Transverse colon (tissue), 4 donors: ENCODE measurements at regions not wholly inside any gene's neighbourhood (a gene's known extent, or its start where the extent isn't known, plus 50 kb on each side); places are given as distances from the start of the nearest gene placed in this dataset.

Source experiments
- DNase-seq: peaks from one replicate; pipeline ENCODE4 v3.0.0-alpha.2; 2019
- H3K27ac ChIP-seq, 4 donors: fragments of 200-600 bp; sonication (generic); 2 replicates each; pipeline ENCODE4 v1.5.1; 2016 to 2018; ENCODE audit warnings: inconsistent platforms in 4 of 4
- H3K27me3 ChIP-seq: fragments of 200-600 bp; sonication (generic); 2 replicates; pipeline ENCODE4 v1.5.1; 2017; ENCODE audit warnings: inconsistent platforms
- H3K36me3 ChIP-seq, 4 donors: fragments of 200-600 bp; sonication (generic); 2 replicates each; pipeline ENCODE4 v1.5.1; 2017 to 2019; ENCODE audit warnings: inconsistent platforms in 4 of 4
- H3K4me1 ChIP-seq, 4 donors: fragments of 200-600 bp; sonication (generic); 2 replicates each; pipeline ENCODE4 v1.5.1; 2017 to 2020; ENCODE audit warnings: inconsistent platforms in 4 of 4
- H3K4me3 ChIP-seq, 4 donors: fragments of 200-600 bp; sonication (generic); 1 replicate in 1 of 4; 2 replicates in 3 of 4; pipeline versions ENCODE4 v1.5.1 to v1.6.1; 2017 to 2019; ENCODE audit warnings: inconsistent platforms in 4 of 4
- H3K9me3 ChIP-seq, 2 donors: fragments of 200-600 bp; sonication (generic); 2 replicates each; pipeline ENCODE4 v1.5.1; 2017 to 2019; ENCODE audit warnings: inconsistent platforms in 2 of 2
- EP300 ChIP-seq: sonication (generic); formaldehyde crosslinking; IDR thresholded peaks from one replicate; pipeline ENCODE4 v1.6.1; 2017; ENCODE audit warnings: antibody characterized with exemption, low read depth
- POLR2A ChIP-seq: fragments of 450-650 bp; IDR thresholded peaks from one replicate; pipeline ENCODE4 v1.6.1; 2016; ENCODE audit warnings: antibody characterized with exemption, mild to moderate bottlenecking, moderate library complexity
- POLR2AphosphoS5 ChIP-seq, 3 donors: sonication (generic); formaldehyde crosslinking; IDR thresholded peaks; one replicate each; pipeline ENCODE4 v1.6.1; 2016; ENCODE audit warnings: antibody characterized with exemption in 3 of 3
- WGBS, 2 donors: methylation state at CpG; one replicate each; pipeline ENCODE4 v1.1.5; 2018; ENCODE audit warnings: low coverage in 1 of 2; 5-methylcytosine and 5-hydroxymethylcytosine counted together
- in situ Hi-C, 4 donors: fragments of 200-750 bp; cut with MboI; loops; one replicate each; pipeline versions ENCODE4 v1.15.0 to v1.15.1; 2017; ENCODE audit warnings: low sequenced_read_pairs in 3 of 4, low pct_ligation_motif_present in 1 of 4, low pct_unique_long_range_greater_than_20kb in 1 of 4
- intact Hi-C: fragments of 100-400 bp; cut with DNase I; formaldehyde crosslinking; loops from one replicate; pipeline ENCODE4 v1.15.1; 2023; ENCODE audit warnings: low total_unique reads
- TF ChIP-seq, protein P1 (sequence below), 5 experiments: fragments of 200-600 bp in 3 of 5; fragments of 450-650 bp in 2 of 5; sonication (generic) in 3 of 5; IDR thresholded peaks; 1 replicate in 2 of 5; 2 replicates in 3 of 5; pipeline ENCODE4 v1.5.1; 2016 to 2017; ENCODE audit warnings: antibody characterized with exemption in 5 of 5, inconsistent platforms in 3 of 5, mild to moderate bottlenecking in 2 of 5, moderate library complexity in 1 of 5

DNA sequence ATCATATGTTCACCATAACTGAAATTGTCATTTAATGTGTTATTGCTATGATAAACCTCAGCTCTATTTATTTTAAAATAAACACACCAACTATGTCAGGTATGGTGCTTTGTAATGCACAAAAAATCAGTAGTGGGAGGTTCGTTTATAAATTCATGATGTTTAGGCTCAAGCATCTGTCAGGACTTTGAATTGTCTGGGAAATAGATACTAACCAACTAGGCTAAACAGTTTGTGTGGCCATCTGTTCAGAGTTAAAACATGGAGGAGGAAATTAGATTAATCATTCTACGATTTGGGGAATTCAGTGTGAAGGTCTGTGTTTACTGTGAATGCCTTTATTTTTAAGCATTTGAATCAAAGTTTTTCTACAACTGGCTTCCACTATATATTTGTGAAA is 212.6 kb upstream of the FZD8 start:
- H3K9me3 ChIP-seq: no peaks in the 10 kb centered on the region
- H3K27me3 ChIP-seq: no peaks in the 10 kb centered on the region
- no peak overlapping the region for H3K27ac ChIP-seq
- DNase-seq: no peak
- no peak overlapping the region for H3K4me3 ChIP-seq
- H3K4me1 ChIP-seq: no peaks in the 10 kb centered on the region
- 56 to 58% methylated on average over 2 of the region's 2 CpGs for WGBS, 2 donors
- in situ Hi-C loops (no loop called here), intact Hi-C loops (no loop called here)
- TF ChIP-seq POLR2A (no peak), POLR2AphosphoS5 (IDR thresholded peaks at IDR 0.05) (no peak), EP300 (no peak)
- TF ChIP-seq, protein P1, sequence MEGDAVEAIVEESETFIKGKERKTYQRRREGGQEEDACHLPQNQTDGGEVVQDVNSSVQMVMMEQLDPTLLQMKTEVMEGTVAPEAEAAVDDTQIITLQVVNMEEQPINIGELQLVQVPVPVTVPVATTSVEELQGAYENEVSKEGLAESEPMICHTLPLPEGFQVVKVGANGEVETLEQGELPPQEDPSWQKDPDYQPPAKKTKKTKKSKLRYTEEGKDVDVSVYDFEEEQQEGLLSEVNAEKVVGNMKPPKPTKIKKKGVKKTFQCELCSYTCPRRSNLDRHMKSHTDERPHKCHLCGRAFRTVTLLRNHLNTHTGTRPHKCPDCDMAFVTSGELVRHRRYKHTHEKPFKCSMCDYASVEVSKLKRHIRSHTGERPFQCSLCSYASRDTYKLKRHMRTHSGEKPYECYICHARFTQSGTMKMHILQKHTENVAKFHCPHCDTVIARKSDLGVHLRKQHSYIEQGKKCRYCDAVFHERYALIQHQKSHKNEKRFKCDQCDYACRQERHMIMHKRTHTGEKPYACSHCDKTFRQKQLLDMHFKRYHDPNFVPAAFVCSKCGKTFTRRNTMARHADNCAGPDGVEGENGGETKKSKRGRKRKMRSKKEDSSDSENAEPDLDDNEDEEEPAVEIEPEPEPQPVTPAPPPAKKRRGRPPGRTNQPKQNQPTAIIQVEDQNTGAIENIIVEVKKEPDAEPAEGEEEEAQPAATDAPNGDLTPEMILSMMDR (IDR thresholded peaks at IDR 0.05): no peak
- H3K36me3 ChIP-seq: no peaks in the 10 kb centered on the region

GRCh38 chr10:35852721-35853120 is 210.6 kb upstream of the FZD8 start:
- Histone ChIP-seq H3K4me1 (no peaks in the 10 kb centered on the region), H3K36me3 (no peaks in the 10 kb centered on the region), H3K27me3 (no peaks in the 10 kb centered on the region), H3K27ac (no peak overlapping the region), H3K9me3 (no peaks in the 10 kb centered on the region), H3K4me3 (no peak overlapping the region)
- no peak for TF ChIP-seq POLR2AphosphoS5 (IDR thresholded peaks at IDR 0.05)
- no peak for TF ChIP-seq POLR2A
- TF ChIP-seq EP300: no peak
- TF ChIP-seq, protein P1 (IDR thresholded peaks at IDR 0.05): no peak
- in situ Hi-C loops (no loop called here), intact Hi-C loops (no loop called here)
- DNase-seq: no peak
- 78 to 88% methylated on average over 2 of the region's 2 CpGs for WGBS, 2 donors

- Histone ChIP-seq H3K27ac (no peak overlapping the region), H3K4me1 (no peaks in the 10 kb centered on the region), H3K27me3 (no peaks in the 10 kb centered on the region), H3K4me3 (no peak overlapping the region), H3K36me3 (no peaks in the 10 kb centered on the region), H3K9me3 (no peaks in the 10 kb centered on the region)
- WGBS, 2 donors: 50 to 85% methylated on average over 1 to 5 of the region's 5 CpGs
- in situ Hi-C loops: no loop called here
- TF ChIP-seq, protein P1 (IDR thresholded peaks at IDR 0.05): no peak
- TF ChIP-seq EP300: no peak
- no peak for TF ChIP-seq POLR2AphosphoS5 (IDR thresholded peaks at IDR 0.05)
- no peak for TF ChIP-seq POLR2A
- no peak for DNase-seq
- intact Hi-C loops: no loop called here
Observed at GRCh38 chr10:35848412-35848811, 206.3 kb upstream of the FZD8 start.

- no peak overlapping the region for H3K27ac ChIP-seq
- H3K36me3 ChIP-seq: no peaks in the 10 kb centered on the region
- H3K4me3 ChIP-seq: no peak overlapping the region
- peaks cover 0 to 10% of the 10 kb centered on the region in 2 donors for H3K9me3 ChIP-seq
- H3K27me3 ChIP-seq: no peaks in the 10 kb centered on the region
- in situ Hi-C loops (no loop called here), intact Hi-C loops (no loop called here)
- no peaks in the 10 kb centered on the region for H3K4me1 ChIP-seq
- WGBS, 2 donors: 86% methylated on average over 5 of the region's 5 CpGs
- no peak for TF ChIP-seq POLR2A
- TF ChIP-seq EP300: no peak
- no peak for TF ChIP-seq POLR2AphosphoS5 (IDR thresholded peaks at IDR 0.05)
- DNase-seq: no peak
Observed at GRCh38 chr10:35844686-35845085, 202.6 kb upstream of the FZD8 start.

- no peaks in the 10 kb centered on the region for H3K4me1 ChIP-seq
- H3K9me3 ChIP-seq: peaks cover 0 to 10% of the 10 kb centered on the region in 2 donors
- H3K27ac ChIP-seq: no peak overlapping the region
- DNase-seq: no peak
- no peaks in the 10 kb centered on the region for H3K36me3 ChIP-seq
- H3K4me3 ChIP-seq: no peak overlapping the region
- H3K27me3 ChIP-seq: no peaks in the 10 kb centered on the region
- 63 to 80% methylated on average over 8 to 13 of the region's 13 CpGs for WGBS, 2 donors
- TF ChIP-seq, protein P1 (IDR thresholded peaks at IDR 0.05): no peak
- TF ChIP-seq EP300 (no peak), POLR2AphosphoS5 (IDR thresholded peaks at IDR 0.05) (no peak), POLR2A (no peak)
- in situ Hi-C loops: no loop called here
- intact Hi-C loops: no loop called here
Observed at GRCh38 chr10:35843524-35844181, 201.6 kb upstream of the FZD8 start.
